Globus pallidus (tissue), 1 donor: ENCODE measurements at regions not wholly inside any gene's neighbourhood (a gene's known extent, or its start where the extent isn't known, plus 50 kb on each side); places are given as distances from the start of the nearest gene placed in this dataset.

Experiments used
- DNase-seq: peaks from one replicate; pipeline ENCODE4 v3.0.0-alpha.2; 2015; ENCODE audit warnings: low spot score

DNA sequence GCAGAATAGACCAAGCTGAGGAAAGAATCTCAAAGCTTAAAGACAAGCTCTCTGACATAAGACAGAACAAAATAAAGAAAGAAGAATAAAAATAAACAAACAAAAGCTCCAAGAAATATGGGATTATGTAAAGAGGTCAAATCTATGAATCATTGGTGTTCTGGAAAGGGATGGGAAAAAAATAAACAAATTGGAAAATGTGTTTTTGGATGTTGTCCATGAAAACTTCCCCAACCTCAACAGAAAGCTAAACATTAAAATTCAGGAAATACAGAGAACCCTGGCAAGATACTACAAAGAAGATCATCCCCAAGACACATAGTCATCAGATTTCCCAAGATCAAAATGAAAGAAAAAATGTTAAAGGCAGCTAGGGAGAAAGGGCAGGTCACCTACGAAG lies 662.0 kb upstream of the CDH18 start:
- DNase-seq, result no peak

DNA sequence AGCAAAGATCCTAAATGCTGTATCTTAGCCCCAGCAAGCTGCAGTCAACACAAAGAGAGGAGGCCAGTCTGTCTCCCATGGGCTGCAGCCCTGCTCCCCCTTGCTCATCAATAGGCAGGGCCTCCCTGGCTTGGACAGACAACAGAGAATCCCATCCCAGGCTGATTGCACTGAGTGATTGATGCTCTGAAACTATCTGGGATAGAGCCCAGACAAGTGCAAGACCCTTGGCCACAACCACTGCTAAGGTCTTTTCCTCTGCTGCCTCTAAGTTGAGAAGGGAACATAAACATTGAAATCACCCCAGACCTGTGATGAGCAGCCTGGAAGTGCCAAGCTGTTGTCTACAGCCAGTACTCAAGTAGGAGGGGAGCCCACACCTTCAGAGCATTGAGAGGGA lies 661.0 kb upstream of the CDH18 start:
- no peak for DNase-seq

GRCh38 chr5:20636686-20637085 lies 648.7 kb upstream of the CDH18 start:
- DNase-seq, result no peak

DNA sequence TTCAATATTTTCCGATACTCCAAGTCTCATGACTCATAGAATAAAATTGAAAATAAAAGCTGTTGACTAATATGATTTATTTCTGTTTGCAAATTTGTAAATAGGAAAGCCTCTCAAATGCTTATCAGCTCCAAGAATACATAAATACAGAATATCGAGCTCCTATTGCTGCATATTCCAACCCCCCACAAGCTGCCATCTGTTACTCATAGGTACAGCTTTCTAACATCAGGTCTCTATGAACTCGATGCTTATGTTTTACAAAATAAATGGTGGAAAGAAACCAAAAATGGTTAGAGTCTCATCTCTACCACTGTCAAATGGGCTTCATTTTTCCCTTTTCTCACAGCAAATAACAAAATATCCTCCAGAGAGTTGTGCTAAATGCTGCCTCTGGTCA lies 631.6 kb upstream of the CDH18 start:
- no peak for DNase-seq

DNA sequence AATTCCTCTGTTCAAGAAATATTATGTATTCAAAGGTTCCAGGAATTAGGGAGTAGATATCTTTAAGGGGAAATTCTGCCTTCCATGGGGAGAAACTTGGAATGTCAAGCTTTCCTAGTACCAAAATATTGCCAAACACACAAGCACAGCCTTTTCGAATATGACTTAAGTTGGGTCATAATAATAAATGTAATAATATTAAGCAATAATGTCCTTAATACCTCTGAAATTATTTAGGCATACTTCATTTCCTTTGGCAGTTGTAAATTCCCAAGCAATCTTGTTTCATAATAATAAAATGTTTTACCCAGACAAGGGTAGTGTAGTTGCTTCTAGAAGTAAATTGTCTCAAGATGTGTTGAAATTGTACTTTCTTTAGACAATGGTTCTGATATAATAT lies 630.3 kb upstream of the CDH18 start:
- DNase-seq, result no peak

DNA sequence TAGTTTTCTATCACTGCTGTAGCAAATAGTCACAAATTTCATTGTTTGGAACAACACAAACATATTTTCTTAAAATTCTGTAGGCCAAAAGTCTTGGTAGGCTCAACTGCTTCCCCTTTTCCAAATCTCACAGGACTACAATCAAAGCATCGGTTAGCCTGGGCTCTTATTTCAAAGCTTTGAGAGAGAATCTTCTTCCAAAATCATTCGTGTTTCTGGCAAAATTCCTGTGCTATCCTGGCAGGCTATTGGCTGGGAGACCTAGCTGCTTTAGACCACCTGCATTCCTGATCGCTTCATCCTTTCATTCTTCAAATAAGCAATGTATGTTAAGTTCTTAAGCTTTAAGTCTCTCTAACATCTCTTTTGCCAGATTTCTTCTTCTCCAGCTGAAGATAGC lies 629.8 kb upstream of the CDH18 start:
- no peak for DNase-seq

DNA sequence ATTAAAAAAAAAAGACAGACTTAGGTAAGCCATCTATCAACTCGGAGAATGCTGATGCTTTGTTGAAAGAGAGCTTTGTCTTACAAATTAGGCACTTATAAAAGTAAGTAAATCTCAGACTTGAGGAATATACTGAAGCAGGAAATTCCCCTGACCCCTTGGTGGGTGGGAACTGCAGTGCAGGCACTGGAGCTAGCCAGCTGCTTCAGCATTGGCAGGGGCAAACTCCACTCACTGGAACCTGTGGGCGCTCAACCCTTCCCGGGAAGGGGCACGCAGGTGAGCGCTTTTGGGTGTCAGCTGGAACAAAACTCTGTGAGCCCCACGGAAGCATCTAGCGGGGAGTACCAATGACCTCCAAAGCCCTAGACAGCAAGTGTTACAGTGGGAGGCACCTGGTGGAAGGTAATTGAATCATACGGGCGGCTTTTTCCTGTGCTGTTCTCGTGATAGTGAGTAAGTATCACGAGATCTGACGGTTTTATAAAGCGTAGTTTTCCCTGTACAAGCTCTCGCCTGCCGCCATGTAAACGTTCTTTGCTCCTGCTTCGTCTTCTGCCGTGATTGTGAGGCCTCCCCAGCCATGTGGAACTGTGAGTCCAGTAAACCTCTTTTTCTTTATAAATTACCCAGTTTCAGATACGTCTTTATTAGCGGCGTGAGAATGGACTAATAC lies 628.0 kb upstream of the CDH18 start:
- no peak for DNase-seq

DNA sequence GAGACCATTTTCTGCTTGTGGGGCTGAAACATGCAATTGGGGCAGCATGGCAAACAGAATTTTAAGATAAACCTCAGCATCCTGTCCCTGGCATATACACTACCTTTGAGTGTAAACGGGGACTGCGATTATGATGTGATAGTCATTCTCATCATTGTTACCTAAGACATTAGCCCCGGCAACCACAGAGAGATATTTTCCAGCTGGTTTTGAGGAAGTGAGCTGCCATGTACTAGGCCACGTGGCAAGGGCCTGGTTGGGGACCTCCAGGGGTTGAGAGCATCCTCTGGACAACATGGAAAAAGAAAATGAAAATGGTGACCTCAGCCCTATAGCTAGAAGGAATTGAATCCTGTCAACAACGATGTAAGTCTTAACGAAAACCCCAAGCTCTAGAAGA lies 623.6 kb upstream of the CDH18 start:
- DNase-seq, result no peak

DNA sequence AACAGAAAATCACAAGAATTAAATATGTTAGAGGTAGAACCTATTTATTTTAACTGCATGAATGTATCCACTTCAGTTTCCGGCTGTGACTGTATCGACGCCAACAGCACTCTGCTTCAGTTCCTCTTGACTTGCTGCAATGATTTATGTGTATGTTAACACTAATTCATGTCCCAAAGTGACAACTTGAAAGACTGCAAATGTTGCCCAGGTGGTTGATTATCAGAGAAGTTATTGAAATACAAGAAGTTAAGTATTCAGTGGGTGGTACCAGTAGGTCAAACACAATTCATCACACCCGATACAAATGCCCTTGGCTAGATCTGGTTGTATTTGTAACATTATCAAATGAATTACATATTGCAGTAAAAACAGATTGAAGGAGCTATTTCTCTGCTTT lies 622.7 kb upstream of the CDH18 start:
- no peak for DNase-seq

DNA sequence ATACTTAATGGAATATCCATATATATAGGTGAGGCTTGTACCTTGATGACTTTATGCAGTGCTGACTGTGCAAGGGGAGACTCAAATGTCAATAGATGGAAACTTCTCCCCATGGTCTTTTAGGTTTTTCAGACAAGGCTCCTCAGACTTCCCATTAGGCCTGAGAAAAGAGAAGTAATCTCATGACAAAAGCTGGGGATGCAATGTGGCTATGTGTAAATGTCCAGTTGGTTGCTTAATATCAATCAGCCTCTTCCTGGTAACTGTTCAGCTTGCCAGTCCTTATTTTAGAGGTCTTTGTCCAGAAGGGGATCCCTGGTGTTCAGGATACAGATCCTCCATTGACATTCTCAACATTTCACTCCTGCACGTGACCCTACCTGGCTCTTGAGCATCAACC lies 621.1 kb upstream of the CDH18 start:
- DNase-seq, result no peak

- no peak for DNase-seq
These were observed 620.6 kb upstream of the CDH18 start for GRCh38 chr5:20608567-20608966.

- no peak for DNase-seq
These were observed 617.9 kb upstream of the CDH18 start for GRCh38 chr5:20605732-20606525.

DNA sequence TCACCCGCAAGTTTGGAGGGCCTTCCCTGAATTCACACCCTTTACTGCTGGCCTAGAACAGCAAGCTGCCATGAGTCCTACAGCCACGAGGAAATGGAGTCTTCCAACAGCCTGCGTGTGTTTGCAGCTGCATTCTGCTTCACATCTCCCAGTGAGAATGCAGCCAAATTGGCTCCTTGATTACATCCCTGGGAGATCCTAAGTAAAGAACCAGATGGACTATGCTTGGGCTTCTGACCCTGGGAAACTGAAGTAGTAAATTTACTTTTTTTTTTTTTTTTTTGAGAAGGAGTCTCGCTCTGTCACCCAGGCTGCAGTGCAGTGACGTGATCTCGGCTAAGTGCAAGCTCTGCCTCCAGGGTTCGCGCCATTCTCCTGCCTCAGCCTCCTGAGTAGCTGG lies 617.0 kb upstream of the CDH18 start:
- DNase-seq, result no peak

- no peak for DNase-seq
These were observed 613.7 kb upstream of the CDH18 start for GRCh38 chr5:20601678-20602100.

DNA sequence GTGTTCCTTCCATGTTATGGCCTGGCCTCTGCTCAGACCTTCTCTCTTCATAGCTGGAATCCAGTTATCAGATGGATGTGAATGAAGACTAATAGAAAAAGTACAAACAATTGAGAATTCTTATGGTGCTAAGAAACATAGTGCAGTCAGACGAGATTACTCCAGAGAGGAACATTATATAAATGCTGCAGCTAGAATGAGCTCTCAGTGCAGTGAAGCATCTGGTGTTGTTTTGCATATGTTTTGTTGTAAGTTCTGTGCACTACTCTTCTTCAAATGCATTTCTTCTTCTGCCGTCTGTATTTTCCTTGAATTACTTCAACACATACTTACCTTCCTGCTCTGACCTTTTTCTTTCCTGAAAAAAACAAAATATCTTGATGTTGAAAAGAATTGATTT lies 602.4 kb upstream of the CDH18 start:
- no peak for DNase-seq

DNA sequence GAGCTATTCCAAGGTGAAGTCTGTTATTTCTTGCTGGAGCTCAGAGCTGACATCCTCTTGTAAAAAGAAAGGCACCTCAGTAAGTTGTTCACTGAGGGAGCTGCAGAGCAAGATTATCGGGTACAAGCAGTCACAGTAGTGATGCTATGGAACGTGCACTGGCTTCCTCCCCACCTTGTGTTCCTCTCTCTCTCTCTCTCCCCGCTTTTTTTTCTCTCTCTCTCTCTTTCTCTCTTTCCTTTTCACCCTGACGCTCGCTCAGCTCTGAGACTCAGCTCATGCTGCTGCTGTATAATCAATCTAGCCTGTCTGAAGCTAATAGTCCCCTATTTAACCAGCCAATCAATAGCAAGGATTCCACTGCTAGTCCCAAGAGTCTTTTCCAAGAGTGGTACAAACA lies 587.6 kb upstream of the CDH18 start:
- DNase-seq, result no peak

GRCh38 chr5:20574576-20574975 lies 586.6 kb upstream of the CDH18 start:
- no peak for DNase-seq

DNA sequence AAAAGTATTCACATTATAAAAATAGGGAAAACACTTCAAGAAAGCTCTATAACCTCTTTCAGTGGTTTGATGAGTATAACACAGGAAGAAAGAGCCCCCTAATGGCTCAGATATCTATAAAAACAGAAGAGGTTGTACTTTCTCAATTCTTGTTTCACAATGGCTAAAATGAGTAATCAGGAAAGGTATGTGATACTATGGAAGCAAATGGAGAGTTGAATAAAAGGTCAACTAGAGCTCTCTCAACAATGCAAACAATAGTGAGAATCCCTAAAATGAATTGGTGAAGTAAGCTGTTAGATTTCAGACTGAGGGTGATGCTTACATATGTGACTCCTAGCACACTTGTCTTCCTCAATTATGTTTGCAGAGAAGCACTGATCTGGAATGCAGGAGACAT lies 584.6 kb upstream of the CDH18 start:
- DNase-seq, result no peak

GRCh38 chr5:20570486-20570885 lies 582.5 kb upstream of the CDH18 start:
- no peak for DNase-seq

DNA sequence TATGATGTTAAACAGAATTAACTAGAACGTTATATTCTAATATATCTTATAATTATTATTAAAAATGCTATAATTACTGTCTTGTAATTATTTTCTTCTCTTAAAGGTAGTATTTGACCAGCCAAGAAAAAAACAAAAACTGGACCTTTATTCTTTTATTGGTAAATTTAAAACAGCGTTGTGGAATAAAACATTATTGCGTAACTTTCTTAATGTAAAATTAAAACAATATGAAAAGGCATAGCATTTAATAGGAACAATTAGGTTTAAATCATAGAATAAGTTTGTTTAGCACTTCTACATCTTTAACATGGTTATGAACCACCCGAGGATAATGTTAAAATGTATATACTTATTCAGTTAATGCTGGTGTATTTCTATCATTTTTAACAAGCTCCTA lies 574.5 kb upstream of the CDH18 start:
- DNase-seq, result no peak

- DNase-seq, result no peak
These were observed 571.8 kb upstream of the CDH18 start for GRCh38 chr5:20559845-20560244.

DNA sequence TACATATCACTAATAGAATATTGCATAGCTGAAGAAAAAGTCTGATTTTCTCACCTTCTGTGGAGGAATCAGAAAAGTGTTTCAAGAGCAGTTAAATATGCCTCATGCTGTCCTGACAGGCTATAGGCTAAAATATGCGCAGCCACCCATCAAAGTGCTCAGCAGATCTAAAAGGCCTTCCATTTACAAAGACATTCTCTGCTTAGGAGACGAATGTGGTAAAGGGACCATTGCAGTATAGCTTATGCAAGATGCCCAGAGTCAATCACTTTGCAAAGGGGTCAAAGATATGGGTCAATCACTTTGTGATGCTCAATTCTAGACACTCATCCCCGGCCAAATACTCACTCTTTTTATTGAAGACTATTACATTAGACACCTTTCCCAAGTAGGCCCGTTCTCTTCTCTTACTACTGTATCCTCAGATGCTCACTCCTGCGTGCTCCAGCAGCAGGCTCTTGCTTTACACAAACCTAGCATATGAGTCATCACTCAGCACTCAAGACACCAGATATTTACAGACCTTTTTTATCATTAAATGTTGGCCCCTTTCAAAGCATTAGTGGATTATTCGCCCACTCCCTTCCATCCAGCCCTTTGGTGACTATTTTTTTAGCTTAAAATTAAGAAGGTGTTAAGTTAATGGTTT lies 568.2 kb upstream of the CDH18 start:
- DNase-seq, result no peak

GRCh38 chr5:20555034-20555433 lies 567.0 kb upstream of the CDH18 start:
- no peak for DNase-seq
